ENCODE measurements at regions not wholly inside any gene's neighbourhood (a gene's known extent, or its start where the extent isn't known, plus 50 kb on each side); places are given as distances from the start of the nearest gene placed in this dataset.

- H3K18ac ChIP-seq (ENCODE audit: extremely low read depth, low read length), result no peak overlapping the region
- peak; percentile 59 to 78 for DNase-seq (ENCODE audit: low read depth in 1 of 2, low spot score in 2 of 2)
- H2BK15ac ChIP-seq (ENCODE audit: low read length), result no peak overlapping the region
- no peak overlapping the region for H2BK120ac ChIP-seq (replicated peaks; ENCODE audit: low read depth, low read length)
- no peak overlapping the region for H4K91ac ChIP-seq (replicated peaks; ENCODE audit: insufficient read length, low read length)
- no peaks in the 10 kb centered on the region for H3K79me1 ChIP-seq (ENCODE audit: low read depth, low read length)
- no peak overlapping the region for H3K27ac ChIP-seq (ENCODE audit: low read depth, low read length)
- no peaks in the 10 kb centered on the region for H4K20me1 ChIP-seq (replicated peaks in 1 of 2; ENCODE audit: control insufficient read depth in 1 of 2, insufficient read depth in 2 of 2, low read length in 2 of 2)
- H3K36me3 ChIP-seq (ENCODE audit: control insufficient read depth in 2 of 4, insufficient read depth in 4 of 4, low read length in 3 of 4), result no peaks in the 10 kb centered on the region
- H3K4me3 ChIP-seq (ENCODE audit: extremely low read depth in 1 of 4, insufficient read depth in 2 of 4, low read depth in 3 of 4, low read length in 4 of 4), result no peak overlapping the region
- H3K4ac ChIP-seq (replicated peaks; ENCODE audit: insufficient read length, low read depth, low read length), result no peak overlapping the region
- H3K79me2 ChIP-seq (ENCODE audit: control insufficient read depth in 1 of 2, insufficient read depth in 2 of 2, low read length in 2 of 2), result no peaks in the 10 kb centered on the region
- TF ChIP-seq CEBPB (IDR thresholded peaks at IDR 0.05; ENCODE audit: low read depth, low read length), result no peak
- peak in 2 of 3 experiments; percentile 92 to 96; a peak in 3 of 4 replicates for TF ChIP-seq CTCF (IDR thresholded peaks at IDR 0.05; ENCODE audit: control extremely low read depth in 1 of 3, insufficient read depth in 1 of 3, low read depth in 1 of 3, low read length in 3 of 3)
- TF ChIP-seq RAD21 (IDR thresholded peaks at IDR 0.05 in 1 of 2, conservative IDR thresholded peaks at IDR 0.05 in 1 of 2; ENCODE audit: low read depth in 2 of 2, low read length in 2 of 2), result peak; percentile 88 to 94
- no peak for TF ChIP-seq CREB1 (IDR thresholded peaks at IDR 0.05)
- no peak for TF ChIP-seq FOSL1 (IDR thresholded peaks at IDR 0.05; ENCODE audit: insufficient read depth, low read depth, low read length)
- TF ChIP-seq EZH2 (IDR thresholded peaks at IDR 0.05; ENCODE audit: low read depth, low read length, severe bottlenecking), result no peak
- TF ChIP-seq MAFK (IDR thresholded peaks at IDR 0.05; ENCODE audit: low read depth, low read length), result no peak
- H2AK5ac ChIP-seq (ENCODE audit: low read depth, low read length), result no peak overlapping the region
- ChIA-PET POLR2A (ENCODE audit: partially characterized antibody) (interaction anchor here (0.8 to 3.4 kb wide), 5 partner anchors 17 to 398 kb away, joined by 3 to 10 read pairs (median 4); partner anchors contain the start of genes EIF5A2 and RPL22L1), CTCF (ENCODE audit: partially characterized antibody) (interaction anchor here (0.6 to 7.8 kb wide), 97 partner anchors 9 to 1300 kb away, joined by 3 to 273 read pairs (median 5); partner anchors contain the start of genes CLDN11 and SLC7A14)
- peak overlapping the region; percentile 60; the same call in 1 of the 2 replicates for H2BK12ac ChIP-seq (ENCODE audit: low read depth, low read length)
- no peak overlapping the region for H4K5ac ChIP-seq (ENCODE audit: insufficient read length, low read depth, low read length)
- no peak overlapping the region for H3K14ac ChIP-seq (ENCODE audit: insufficient read length)
- no peaks in the 10 kb centered on the region for H3K27me3 ChIP-seq (replicated peaks in 1 of 4; ENCODE audit: control insufficient read depth in 3 of 4, extremely low read depth in 1 of 4, insufficient read depth in 3 of 4, low read length in 3 of 4)
- no peak overlapping the region for H3K56ac ChIP-seq (replicated peaks; ENCODE audit: insufficient read length, low read depth, low read length)
- H4K8ac ChIP-seq (ENCODE audit: extremely low read depth, insufficient read depth, low read length), result no peak overlapping the region
- H3K4me2 ChIP-seq (ENCODE audit: insufficient read depth in 1 of 2, low read depth in 2 of 2, low read length in 2 of 2), result no peak overlapping the region
- no peak overlapping the region for H2AFZ ChIP-seq (ENCODE audit: low read length)
- H3K4me1 ChIP-seq (replicated peaks in 1 of 4; ENCODE audit: control insufficient read depth in 3 of 4, insufficient read depth in 4 of 4, low read length in 3 of 4), result peaks cover 4 to 19% (median 9%) of the 10 kb centered on the region in 4 experiments; a peak in 5 of 7 replicates
- 49% methylated on average over 8 of the region's 8 CpGs; no CpG with 5 or more reads in 1 of the 2 experiments for WGBS, 2 experiments (ENCODE audit: extremely low coverage in 1 of 2, insufficient coverage in 1 of 2, insufficient read length in 1 of 2, insufficient replicate concordance in 2 of 2, low coverage in 1 of 2, low lambda C conversion rate in 2 of 2, missing lambda C conversion rate in 1 of 2)
- peak; percentile 78 for FAIRE-seq
- H3K23me2 ChIP-seq (ENCODE audit: low read depth, low read length), result no peaks in the 10 kb centered on the region; the same call in 1 of the 2 replicates
- no peak overlapping the region; the same call in 1 of the 2 replicates for H2BK5ac ChIP-seq (ENCODE audit: low read depth, low read length)
- no peaks in the 10 kb centered on the region; a peak in 1 of 4 replicates for H3K9me3 ChIP-seq (ENCODE audit: insufficient read depth in 2 of 2, low read depth in 1 of 2, low read length in 1 of 2)
- no peak overlapping the region for H3K23ac ChIP-seq (ENCODE audit: insufficient read length)
- H3K9ac ChIP-seq (replicated peaks in 1 of 4; ENCODE audit: extremely low read depth in 1 of 4, low read depth in 3 of 4, low read length in 3 of 4), result no peak overlapping the region
- peak overlapping the region; percentile 67; the same call in 1 of the 2 replicates for H2BK20ac ChIP-seq (ENCODE audit: low read length)
Measured at GRCh38 chr3:170811928-170812591, 57.9 kb downstream of the RPL22L1 start.
